DOHH2 (cell line): ENCODE measurements at regions not wholly inside any gene's neighbourhood (a gene's known extent, or its start where the extent isn't known, plus 50 kb on each side); places are given as distances from the start of the nearest gene placed in this dataset.

Experiments used
- EZH2phosphoT487 ChIP-seq: fragments of 200-600 bp; sonication (generic); IDR thresholded peaks from 2 replicates; pipeline ENCODE4 v1.6.1; 2017; ENCODE audit warnings: borderline replicate concordance, mild to moderate bottlenecking, antibody characterized with exemption, low read length, moderate library complexity, mixed read lengths
- TF ChIP-seq, protein P1 (sequence below): fragments of 200-600 bp; sonication (generic); IDR thresholded peaks from one replicate; pipeline ENCODE4 v1.5.1; 2014; ENCODE audit warnings: antibody characterized with exemption, mild to moderate bottlenecking, low read depth, low read length; ENCODE audit not compliant: poor library complexity, severe bottlenecking

DNA sequence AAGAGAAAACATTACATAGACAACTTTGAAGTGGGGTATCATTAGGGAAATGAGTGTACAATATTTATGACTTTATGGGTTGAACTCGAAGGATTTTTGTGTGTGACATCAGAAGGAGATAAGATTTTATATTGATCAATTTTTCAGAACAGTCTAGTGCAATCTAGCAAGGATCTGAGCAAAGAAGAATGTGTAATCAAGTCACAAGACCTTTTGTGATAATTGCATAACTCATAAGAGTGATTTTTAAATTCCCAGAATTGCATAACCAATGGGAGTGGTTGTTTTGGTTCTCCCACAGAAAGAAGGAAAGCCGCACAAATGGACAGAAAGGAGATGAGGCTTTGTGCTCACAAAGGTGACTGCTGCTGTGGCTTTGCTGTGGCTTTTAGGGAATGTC is 441.8 kb upstream of the FLRT2 start:
- TF ChIP-seq, protein P1, sequence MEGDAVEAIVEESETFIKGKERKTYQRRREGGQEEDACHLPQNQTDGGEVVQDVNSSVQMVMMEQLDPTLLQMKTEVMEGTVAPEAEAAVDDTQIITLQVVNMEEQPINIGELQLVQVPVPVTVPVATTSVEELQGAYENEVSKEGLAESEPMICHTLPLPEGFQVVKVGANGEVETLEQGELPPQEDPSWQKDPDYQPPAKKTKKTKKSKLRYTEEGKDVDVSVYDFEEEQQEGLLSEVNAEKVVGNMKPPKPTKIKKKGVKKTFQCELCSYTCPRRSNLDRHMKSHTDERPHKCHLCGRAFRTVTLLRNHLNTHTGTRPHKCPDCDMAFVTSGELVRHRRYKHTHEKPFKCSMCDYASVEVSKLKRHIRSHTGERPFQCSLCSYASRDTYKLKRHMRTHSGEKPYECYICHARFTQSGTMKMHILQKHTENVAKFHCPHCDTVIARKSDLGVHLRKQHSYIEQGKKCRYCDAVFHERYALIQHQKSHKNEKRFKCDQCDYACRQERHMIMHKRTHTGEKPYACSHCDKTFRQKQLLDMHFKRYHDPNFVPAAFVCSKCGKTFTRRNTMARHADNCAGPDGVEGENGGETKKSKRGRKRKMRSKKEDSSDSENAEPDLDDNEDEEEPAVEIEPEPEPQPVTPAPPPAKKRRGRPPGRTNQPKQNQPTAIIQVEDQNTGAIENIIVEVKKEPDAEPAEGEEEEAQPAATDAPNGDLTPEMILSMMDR = no peak
- TF ChIP-seq EZH2phosphoT487 = no peak
